Fibroblast of lung (primary cell): ENCODE measurements at regions not wholly inside any gene's neighbourhood (a gene's known extent, or its start where the extent isn't known, plus 50 kb on each side); places are given as distances from the start of the nearest gene placed in this dataset.
A peak's percentile ranks its signal among the peaks of the same experiment; 100 is the strongest.

Source experiments
- DNase-seq, 2 donors: peaks; one replicate each; pipeline versions ENCODE4 v3.0.0 to v3.0.0-alpha.2; 2010; ENCODE audit warnings: low read depth in 2 of 2
- H2AFZ ChIP-seq: 2 replicates; pipeline ENCODE4 v1.5.1; 2012; ENCODE audit warnings: low read length, control low read depth, inconsistent platforms
- H3K27ac ChIP-seq: 2 replicates; pipeline ENCODE4 v1.5.1; 2011; ENCODE audit warnings: low read length, control low read depth; ENCODE audit not compliant: insufficient read depth
- H3K27me3 ChIP-seq: 2 replicates; pipeline ENCODE4 v1.5.1; 2011; ENCODE audit warnings: mild to moderate bottlenecking, low read length; ENCODE audit not compliant: control insufficient read depth, insufficient read depth
- H3K36me3 ChIP-seq: 2 replicates; pipeline ENCODE4 v1.5.1; 2011; ENCODE audit warnings: low read length; ENCODE audit not compliant: control insufficient read depth, insufficient read depth
- H3K4me1 ChIP-seq: 2 replicates; pipeline ENCODE4 v1.5.1; 2011; ENCODE audit warnings: low read length; ENCODE audit not compliant: control insufficient read depth, insufficient read depth; ENCODE audit errors: extremely low read depth
- H3K4me2 ChIP-seq: 2 replicates; pipeline ENCODE4 v1.5.1; 2011; ENCODE audit warnings: low read length, control low read depth; ENCODE audit not compliant: insufficient read depth; ENCODE audit errors: extremely low read depth
- H3K4me3 ChIP-seq, 4 experiments: fragments of 200-600 bp in 1 of 4; sonication (generic) in 1 of 4; replicated peaks in 1 of 4; 2 replicates each; pipeline ENCODE4 v1.5.1; 2011 to 2016; ENCODE audit warnings: low read length in 4 of 4, low read depth in 3 of 4, mild to moderate bottlenecking in 3 of 4, control low read depth in 2 of 4, inconsistent platforms in 1 of 4, mixed read lengths in 1 of 4; ENCODE audit not compliant: insufficient read depth in 1 of 4; ENCODE audit errors: control extremely low read depth in 1 of 4
- H3K79me2 ChIP-seq: 2 replicates; pipeline ENCODE4 v1.5.1; 2012; ENCODE audit warnings: mild to moderate bottlenecking, low read length, inconsistent platforms; ENCODE audit not compliant: control insufficient read depth, insufficient read depth
- H3K9ac ChIP-seq: 2 replicates; pipeline ENCODE4 v1.5.1; 2011; ENCODE audit warnings: mild to moderate bottlenecking, low read length, control low read depth; ENCODE audit not compliant: insufficient read depth
- H3K9me3 ChIP-seq: 2 replicates; pipeline ENCODE4 v1.5.1; 2012; ENCODE audit warnings: low read depth, low read length; ENCODE audit not compliant: control insufficient read depth, insufficient read depth
- H4K20me1 ChIP-seq: 2 replicates; pipeline ENCODE4 v1.5.1; 2011; ENCODE audit warnings: low read length; ENCODE audit not compliant: control insufficient read depth, insufficient read depth; ENCODE audit errors: extremely low read depth
- CTCF ChIP-seq, 2 donors: IDR thresholded peaks in 1 of 2; conservative IDR thresholded peaks in 1 of 2; 1 replicate in 1 of 2; 2 replicates in 1 of 2; pipeline ENCODE4 v1.5.1; 2011 to 2012; ENCODE audit warnings: low read length in 2 of 2, control low read depth in 1 of 2, inconsistent platforms in 1 of 2, low read depth in 1 of 2, mild to moderate bottlenecking in 1 of 2
- EZH2 ChIP-seq: IDR thresholded peaks from 2 replicates; pipeline ENCODE4 v1.5.1; 2012; ENCODE audit warnings: low read length, control low read depth, mild to moderate bottlenecking; ENCODE audit errors: missing control alignments

- H2AFZ ChIP-seq: no peak overlapping the region
- no peak overlapping the region for H3K4me2 ChIP-seq
- no peaks in the 10 kb centered on the region for H3K4me1 ChIP-seq
- TF ChIP-seq CTCF (conservative IDR thresholded peaks at IDR 0.05 in 1 of 2, IDR thresholded peaks at IDR 0.05 in 1 of 2; ENCODE audit: low read depth in 1 of 2, low read length in 2 of 2): no peak
- no peak for TF ChIP-seq EZH2
- no peaks in the 10 kb centered on the region for H4K20me1 ChIP-seq
- no peaks in the 10 kb centered on the region for H3K79me2 ChIP-seq
- H3K36me3 ChIP-seq: no peaks in the 10 kb centered on the region
- DNase-seq: no peak
- no peaks in the 10 kb centered on the region for H3K9me3 ChIP-seq
- no peaks in the 10 kb centered on the region for H3K27me3 ChIP-seq
- H3K4me3 ChIP-seq: no peak overlapping the region
- H3K9ac ChIP-seq: no peak overlapping the region
- no peak overlapping the region for H3K27ac ChIP-seq
These were observed 364.9 kb downstream of the COL12A1 start for GRCh38 chr6:74840953-74841352.

- Histone ChIP-seq H3K4me3 (no peak overlapping the region), H3K79me2 (no peaks in the 10 kb centered on the region), H4K20me1 (no peaks in the 10 kb centered on the region), H2AFZ (no peak overlapping the region), H3K9ac (no peak overlapping the region), H3K4me1 (no peaks in the 10 kb centered on the region), H3K27me3 (no peaks in the 10 kb centered on the region), H3K27ac (no peak overlapping the region), H3K9me3 (no peaks in the 10 kb centered on the region), H3K4me2 (no peak overlapping the region), H3K36me3 (no peaks in the 10 kb centered on the region)
- DNase-seq: peak in 1 of 2 donors; percentile 2
- TF ChIP-seq CTCF (conservative IDR thresholded peaks at IDR 0.05 in 1 of 2, IDR thresholded peaks at IDR 0.05 in 1 of 2; ENCODE audit: low read depth in 1 of 2, low read length in 2 of 2) (no peak), EZH2 (no peak)
These were observed 370.9 kb downstream of the COL12A1 start for GRCh38 chr6:74834967-74835366.

- TF ChIP-seq EZH2 (no peak), CTCF (conservative IDR thresholded peaks at IDR 0.05 in 1 of 2, IDR thresholded peaks at IDR 0.05 in 1 of 2; ENCODE audit: low read depth in 1 of 2, low read length in 2 of 2) (no peak)
- Histone ChIP-seq H3K27me3 (no peaks in the 10 kb centered on the region), H3K4me3 (no peak overlapping the region), H3K4me2 (peak overlapping the region; percentile 44), H3K9me3 (no peaks in the 10 kb centered on the region), H3K9ac (no peak overlapping the region), H3K36me3 (no peaks in the 10 kb centered on the region), H3K4me1 (no peaks in the 10 kb centered on the region), H2AFZ (peak overlapping the region; percentile 50), H4K20me1 (no peaks in the 10 kb centered on the region), H3K79me2 (no peaks in the 10 kb centered on the region), H3K27ac (no peak overlapping the region)
- DNase-seq: peak in 1 of 2 donors; percentile 11
These were observed 379.6 kb downstream of the COL12A1 start for GRCh38 chr6:74826263-74826662.
